CD4-positive, alpha-beta T cell treated with Interleukin-4 for 1 hour (primary cell): ENCODE measurements at regions not wholly inside any gene's neighbourhood (a gene's known extent, or its start where the extent isn't known, plus 50 kb on each side); places are given as distances from the start of the nearest gene placed in this dataset.
A peak's percentile ranks its signal among the peaks of the same experiment; 100 is the strongest.

Source experiments
- DNase-seq, 2 donors: peaks; one replicate each; pipeline ENCODE4 v3.0.0-alpha.2; 2020 to 2022

DNA sequence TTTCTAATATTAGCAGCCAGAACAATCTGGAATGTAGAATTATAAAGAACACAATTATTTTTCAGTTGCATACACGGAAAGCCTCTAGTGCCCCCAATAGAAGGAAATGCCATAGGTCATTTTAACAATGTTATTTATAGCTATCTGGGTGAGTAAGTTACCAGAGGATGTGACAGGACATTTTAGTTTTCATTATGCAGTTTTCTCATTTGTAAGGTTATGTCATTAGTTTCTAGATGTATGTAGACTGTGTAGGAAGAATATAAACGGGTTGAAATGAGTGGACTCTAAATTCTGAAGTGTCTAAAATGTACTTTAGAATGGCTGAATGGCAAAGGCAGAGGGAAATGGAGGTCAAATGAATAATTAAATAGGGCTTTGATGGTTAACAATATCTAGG is 213.3 kb downstream of the DTHD1 start:
- DNase-seq, result no peak

DNA sequence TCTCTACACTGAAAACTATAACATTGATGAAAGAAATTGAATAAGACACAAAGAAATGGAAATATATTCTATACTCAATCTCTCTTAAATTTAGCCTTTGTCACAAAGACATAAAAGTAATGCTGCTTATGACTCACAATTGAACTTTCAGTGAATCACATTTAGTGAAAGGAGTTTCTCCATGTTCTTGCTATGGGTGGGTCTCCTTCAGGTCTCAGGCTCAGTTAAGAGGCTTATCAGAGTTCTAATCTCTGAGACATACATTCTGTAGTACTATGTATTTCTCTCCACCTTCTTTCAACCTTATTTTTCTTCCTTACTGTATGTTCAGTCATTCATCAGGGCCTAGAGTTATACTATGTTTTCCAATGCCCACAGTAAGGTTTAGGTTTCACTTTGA is 220.9 kb downstream of the DTHD1 start:
- no peak for DNase-seq

DNA sequence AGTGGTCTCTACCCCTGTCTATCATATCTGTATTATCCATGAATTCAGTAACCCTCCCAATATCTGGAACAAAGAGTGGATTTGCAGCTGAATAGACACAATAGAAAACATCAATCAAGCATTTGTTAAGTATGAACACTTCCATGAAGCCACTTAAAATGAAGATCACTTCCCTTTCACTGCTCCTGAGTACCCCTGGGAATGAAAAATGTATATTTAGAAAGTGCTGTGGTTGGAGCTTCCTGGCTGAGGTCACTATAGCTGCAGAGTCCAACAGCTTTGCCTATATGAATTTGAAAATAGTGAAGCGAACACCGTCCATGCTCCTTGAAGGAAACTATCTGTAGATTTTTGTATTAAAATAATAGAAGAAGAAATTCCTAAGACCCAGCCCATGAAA is 227.0 kb downstream of the DTHD1 start:
- no peak for DNase-seq

DNA sequence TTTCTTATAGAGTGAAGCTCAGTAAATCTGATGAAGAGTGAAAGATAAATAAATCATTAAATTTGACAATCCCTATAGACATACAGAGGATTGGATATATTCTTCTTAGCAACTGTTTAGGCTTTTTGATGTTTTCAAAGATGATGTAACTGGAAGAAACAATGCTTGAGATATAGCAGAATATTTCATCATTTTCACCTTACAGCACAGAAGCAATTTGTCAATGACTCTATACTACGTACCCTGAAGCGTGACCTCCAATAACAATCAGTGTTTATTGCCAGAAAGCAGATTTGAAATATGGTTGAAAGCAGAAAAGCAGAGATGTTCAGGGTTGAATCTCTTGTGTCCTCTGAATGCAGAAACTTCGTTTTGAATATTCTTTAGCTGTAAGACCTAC is 228.4 kb downstream of the DTHD1 start:
- no peak for DNase-seq

DNA sequence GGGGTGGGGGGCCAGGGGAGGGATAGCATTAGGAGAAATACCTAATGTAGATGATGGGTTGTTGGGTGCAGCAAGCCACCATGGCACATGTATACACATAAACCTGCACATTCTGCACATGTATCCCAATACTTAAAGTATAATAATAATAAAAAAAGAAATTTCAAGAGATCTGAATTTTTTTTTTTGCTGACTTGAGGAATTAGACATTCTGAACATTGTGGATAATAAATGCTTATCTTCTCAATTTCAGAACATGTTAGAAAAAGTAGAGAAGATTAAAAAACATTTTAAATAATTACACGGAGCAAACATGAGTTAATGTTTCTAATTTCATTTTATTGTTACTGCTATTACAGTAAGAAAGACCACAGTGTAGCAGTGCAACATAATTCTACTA is 230.4 kb downstream of the DTHD1 start:
- no peak for DNase-seq

DNA sequence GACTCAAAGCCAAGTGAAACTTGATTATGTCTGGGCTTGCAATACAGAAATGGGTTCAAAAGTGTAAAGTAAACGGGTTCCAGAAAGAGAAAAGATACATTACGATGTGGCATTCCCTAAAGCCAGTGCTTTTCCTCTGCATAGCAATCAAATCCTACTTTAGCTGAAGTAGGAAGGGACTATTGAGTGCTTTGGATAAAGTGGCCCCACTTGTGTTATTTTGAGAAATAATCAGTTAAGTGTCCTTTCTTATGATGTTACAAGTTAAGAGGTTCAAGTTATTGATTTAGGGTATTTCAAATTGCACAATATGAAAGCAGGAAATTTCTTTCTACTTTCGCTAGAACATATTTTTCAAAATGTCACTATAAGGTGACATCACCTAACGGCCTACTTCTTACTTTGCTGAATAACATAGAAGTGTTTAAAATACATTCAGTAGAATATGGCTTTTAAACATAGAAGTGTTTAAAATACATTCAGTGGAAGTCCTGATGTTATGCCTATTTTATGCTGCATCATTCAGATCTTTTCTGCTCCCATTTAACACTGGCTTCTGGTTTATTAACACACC is 235.2 kb downstream of the DTHD1 start:
- no peak for DNase-seq

DNA sequence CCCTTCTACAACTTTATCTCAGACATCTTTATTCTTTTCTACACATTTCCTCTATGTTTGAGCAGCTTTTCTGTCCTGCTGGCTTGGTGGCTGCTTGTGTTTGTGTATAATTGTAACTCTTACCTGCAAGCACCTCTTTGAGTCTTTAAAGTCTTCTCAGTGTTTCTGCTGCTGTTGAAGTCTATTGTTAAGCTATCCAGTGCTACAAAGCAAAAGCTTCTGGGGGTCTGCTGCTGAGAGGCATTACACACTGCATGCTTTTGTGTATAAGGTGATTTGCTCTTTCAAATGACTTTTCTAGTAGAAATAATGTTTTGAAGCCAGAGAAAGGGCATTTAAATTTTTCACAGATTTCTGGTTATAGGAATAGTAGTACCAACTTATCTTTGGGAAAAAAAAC is 241.8 kb downstream of the DTHD1 start:
- no peak for DNase-seq

DNA sequence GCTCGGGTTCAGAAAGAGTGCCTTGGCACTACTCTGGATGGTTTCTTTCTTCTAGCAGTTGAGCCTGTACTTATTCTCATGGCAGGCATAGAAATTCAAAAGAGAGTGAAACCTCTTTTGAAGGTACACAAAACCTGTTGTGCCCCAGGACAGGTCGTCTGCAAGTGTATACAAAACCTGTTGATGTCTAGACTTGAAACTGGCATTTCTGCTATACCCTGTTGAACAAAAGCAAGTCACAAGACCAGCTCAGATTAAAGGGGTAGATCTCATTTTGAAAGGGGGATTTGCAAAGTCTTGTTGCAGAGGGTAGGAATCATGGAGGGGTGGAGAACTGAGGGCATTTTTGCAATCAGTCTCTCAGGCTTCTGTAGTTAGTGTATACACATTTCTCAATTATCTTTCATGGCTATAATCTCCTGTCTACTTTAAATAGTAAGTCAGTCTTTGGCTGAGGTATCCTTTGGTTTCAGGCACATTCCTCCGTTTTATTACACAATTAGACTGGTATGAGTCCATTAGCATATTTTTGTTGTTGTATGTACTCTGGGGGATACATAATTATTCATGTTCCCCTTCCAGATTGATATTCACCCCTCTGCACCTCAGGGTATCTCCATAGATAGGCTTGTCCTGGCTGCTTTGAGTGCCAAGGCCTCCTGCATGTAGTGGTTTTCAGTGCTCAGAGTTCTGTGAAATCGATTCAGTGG is 251.4 kb downstream of the DTHD1 start:
- no peak for DNase-seq

DNA sequence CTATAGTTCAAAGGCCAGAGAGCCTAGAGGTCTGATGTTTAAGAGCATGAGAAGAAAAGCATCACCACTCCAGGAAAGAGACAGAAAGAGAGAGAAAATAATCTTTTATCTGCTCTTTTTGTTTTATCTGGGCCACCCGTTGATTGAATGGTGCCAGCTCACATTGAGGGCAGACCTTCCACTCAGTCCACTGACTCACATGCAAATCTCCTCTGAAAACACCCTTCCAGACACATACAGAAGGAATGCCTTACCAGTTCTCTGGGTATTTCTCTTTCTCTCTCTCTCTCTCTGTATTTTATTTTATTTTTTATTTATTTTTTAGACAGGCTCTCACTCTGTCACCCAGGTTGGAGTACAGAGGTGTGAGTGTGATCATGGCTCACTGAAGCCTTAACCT is 252.5 kb downstream of the DTHD1 start:
- DNase-seq, result no peak

DNA sequence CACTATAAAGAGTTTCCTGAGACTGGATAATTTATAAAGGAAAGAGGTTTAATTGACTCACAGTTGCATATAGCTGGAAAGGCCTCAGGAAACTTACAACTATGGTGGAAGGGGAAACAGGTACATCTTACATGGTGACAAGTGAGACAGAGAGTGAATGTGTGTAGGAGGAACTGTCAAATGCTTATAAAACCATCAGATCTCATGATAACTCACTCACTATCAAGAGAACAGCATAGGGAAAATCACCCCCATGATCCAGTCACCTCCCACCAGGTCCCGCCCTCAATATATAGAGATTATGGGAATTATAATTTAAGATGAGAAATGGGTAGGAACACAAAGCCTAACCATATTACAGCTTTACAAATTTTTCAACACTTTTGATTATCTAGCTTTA is 266.0 kb downstream of the DTHD1 start:
- no peak for DNase-seq

DNA sequence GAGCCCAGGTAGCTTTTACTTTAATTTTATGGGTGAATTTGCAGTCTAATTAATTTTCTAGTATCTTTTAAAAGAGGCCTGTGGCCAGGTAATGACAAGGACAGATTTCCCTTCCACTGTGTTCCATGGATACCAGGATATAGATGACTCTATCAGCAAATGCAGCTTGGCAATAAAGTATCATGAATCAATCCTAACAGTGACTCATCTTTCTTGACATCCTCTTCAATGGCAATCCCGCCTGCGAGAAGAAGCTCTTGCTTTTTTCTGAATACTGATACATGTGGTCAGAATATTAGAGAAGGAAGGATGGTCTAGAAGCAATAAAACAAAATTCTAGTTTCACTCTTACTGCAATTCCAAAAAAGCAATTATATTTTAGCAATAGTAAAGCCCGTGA is 267.8 kb downstream of the DTHD1 start:
- DNase-seq, result no peak

DNA sequence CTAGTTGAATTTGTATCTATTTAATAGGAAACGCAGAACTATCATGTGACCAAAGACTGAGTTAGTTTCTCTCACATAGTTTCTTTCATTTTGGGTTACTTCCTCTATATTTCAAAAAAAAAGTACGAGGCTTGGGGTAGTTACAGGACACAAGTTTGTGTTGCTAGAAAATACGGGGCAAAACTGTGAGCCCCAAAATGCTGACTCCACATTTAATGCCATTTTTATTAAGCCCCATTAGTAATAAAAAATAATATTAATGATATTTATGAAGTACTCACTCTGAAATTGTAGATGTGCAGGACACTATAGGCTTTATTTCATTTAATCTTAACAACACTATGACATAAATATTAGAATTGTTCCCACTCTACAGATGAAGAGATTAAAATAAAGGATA is 268.6 kb downstream of the DTHD1 start:
- no peak for DNase-seq

DNA sequence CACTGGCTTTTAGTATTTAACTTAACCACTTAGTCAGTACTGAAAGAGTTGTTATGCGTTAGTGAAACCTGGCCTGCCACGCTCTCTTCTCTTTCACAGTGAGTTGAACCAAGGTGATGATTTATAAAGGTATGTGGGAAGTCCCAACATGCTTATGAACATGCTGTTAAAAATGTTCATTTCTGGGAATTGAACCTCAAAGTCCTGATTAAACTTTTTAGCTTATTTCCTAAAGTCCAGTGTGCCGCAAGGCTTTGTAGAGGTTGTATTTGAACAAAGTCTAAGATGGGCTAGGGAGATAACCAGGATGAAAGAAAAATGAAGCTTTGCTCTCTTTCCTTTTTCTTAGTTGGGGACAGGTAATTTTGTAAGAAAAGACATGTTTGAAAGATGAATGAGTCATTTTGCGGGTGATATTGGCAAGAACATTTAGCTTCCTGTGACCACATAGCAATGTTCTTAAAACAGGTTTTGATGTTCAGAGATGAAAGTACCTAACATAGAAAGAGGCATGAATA is 270.3 kb downstream of the DTHD1 start:
- DNase-seq, result peak in 1 of 2 donors; percentile 2

DNA sequence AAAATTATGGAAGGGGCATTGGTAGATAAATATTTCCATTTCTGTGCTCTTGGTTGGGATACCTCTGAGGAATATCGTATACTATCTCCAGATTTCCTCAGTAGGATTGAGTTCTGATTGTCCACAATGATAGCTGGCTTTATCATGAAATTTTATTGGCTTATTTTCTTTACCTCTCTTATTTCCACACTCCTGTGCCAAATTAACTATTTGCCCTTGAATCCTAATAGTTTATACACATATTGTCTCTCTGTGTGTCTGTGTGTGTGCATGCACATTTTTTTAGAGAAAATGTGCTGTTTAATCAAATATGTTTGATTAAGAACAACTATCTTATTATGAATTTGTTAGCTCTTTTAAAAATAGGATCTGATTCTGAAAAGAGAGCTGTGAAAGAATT is 271.6 kb downstream of the DTHD1 start:
- DNase-seq, result no peak

DNA sequence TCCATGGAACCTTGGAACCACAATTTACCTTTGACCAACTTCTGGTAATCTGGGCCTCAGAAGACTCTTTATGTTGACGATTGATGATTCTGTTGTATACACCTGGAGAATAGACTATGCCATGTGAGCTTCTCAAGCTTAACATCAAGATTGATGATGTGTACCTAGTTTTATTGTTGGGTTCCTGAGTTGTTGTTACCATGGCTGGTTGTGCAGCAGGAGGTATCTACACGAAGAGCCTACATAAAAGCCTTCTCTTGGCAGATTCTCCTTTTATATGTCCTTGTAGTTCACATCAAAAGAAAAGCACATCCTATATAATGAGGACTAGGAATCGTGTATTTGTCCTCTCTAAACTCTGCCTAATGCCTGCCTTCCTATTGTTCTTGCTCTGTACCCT is 272.0 kb downstream of the DTHD1 start:
- no peak for DNase-seq

DNA sequence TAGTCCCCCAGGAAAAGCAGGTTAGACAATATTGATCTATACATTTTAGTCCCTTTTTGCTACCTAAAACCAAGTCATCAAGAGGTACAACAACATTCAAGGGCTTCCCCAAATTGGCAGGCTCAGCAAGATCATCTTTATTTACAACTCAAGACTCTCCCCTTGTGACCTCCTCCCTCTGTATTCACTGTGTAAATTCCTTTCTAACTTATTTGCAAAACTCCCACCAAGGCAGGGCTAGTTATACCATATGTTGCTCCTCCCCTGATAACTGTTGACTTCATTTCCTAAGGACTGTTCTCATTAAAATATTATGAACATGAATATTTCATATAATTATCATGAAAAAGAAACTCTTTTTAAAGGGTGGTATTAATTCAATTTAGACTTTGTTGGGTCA is 275.6 kb downstream of the DTHD1 start:
- DNase-seq, result no peak

DNA sequence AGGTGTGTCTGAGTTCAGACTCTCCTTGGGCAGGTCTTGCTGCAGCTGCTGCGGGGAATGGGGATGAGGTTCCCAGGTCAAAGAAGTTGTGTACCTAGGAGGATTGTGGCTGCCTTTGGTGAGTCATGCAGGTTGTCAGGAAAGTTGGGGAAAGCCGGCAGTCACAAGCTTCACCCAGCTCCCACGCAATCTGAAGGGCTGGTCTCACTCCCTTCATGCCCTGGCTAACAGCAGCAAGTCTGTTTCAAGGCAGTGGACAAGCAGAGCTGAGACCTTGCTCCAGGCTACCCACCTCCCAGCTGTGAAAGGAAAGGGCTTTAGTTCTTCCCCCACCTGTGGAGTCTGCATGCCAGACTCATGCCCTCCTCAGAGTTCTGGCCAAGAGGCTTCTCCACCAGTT is 287.2 kb downstream of the DTHD1 start:
- no peak for DNase-seq

DNA sequence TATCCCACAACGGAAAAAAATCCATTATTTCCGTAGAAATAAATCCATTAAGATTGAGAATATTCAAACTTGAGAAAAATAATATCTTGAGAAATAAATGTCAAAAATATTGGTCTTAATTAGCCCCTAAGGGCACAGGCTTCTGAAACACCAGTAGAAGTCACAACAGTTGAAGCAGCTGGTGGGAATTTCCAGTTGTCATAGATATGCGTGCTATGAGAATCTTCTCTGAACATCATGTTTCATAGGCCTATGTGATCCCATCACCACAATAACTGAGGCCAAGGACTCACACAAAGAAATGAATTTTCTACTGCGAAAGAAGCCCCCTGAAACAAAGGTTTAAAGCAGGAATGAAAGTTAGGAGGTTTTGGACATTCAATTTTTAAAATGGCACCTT is 292.0 kb downstream of the DTHD1 start:
- no peak for DNase-seq

DNA sequence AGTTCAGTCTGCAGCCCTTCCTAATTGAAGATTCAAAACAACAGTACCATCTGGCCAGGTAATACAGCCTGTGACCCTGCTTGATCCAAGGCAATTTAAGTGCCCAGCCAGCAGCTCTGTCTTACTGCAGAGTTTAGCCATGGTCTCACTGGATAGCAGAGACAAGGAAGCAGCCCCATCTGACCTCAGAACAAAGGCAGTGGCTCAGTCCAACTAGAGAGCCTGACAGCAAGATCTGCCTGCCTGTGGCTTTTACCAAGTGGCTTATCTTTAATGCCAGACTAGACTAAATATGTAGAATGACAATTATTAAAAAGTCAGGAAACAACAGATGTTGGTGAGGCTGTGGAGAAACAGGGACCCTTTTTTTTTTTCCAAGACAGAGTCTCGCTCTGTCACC is 293.4 kb downstream of the DTHD1 start:
- DNase-seq, result no peak

DNA sequence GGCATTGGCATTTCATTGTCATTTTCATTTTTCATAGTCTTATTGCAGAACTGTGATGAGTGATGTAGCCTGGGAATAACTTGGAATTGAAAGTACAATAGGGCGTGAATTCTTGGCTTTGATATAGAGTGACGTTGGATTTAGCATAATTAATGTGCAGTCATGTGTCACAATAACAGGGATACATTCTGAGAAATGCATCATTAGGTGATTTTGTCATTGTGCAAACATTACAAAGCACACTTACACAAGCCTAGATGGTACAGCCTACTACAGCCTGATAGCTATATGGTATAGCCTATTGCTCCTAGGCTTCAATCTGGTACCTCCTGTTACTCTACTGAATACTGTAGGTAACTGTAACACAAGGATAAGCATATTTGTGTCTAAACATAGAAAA is 300.8 kb downstream of the DTHD1 start:
- no peak for DNase-seq

DNA sequence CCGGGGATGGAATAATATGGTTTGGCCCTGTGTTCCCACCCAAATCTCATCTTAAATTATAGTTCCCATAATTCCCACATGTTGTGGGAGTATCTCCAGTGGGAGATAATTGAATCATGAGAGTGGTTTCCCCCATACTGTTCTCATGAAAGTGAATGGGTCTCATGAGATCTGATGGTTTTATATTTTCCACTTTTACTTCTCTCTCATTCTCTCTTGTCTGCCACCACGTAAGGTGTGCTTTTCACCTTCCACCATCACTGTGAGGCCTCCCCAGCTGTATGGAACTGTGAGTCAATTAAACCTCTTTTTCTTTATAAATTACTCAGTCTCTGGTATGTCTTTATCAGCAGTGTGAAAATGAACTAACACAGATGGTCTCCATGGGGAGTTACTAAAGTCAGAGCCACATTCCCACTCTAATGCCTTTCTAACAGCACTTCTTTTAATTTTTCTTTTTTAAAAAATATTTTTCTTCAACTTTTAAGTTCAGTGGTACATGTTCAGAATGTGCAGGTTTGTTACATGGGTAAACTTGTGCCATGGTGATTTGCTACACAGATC is 306.6 kb downstream of the DTHD1 start:
- no peak for DNase-seq

DNA sequence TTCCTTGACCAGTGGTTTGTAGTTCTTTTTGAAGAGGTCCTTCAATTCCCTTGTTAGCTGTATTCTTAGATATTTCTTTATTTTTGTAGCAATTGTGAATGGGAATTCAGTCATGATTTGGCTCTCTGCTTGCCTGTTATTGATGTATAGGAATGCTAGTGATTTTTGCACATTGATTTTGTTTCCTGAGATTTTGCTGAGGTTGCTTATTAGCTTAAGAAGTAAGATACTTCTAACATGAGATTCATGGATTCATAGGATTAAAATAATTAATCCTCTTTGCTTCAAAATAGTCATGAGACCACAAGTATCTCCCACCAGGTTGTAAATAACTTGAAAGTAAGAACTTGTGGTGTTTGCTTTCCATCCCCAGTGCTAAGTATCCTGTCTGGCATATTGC is 308.9 kb downstream of the DTHD1 start:
- DNase-seq, result no peak

DNA sequence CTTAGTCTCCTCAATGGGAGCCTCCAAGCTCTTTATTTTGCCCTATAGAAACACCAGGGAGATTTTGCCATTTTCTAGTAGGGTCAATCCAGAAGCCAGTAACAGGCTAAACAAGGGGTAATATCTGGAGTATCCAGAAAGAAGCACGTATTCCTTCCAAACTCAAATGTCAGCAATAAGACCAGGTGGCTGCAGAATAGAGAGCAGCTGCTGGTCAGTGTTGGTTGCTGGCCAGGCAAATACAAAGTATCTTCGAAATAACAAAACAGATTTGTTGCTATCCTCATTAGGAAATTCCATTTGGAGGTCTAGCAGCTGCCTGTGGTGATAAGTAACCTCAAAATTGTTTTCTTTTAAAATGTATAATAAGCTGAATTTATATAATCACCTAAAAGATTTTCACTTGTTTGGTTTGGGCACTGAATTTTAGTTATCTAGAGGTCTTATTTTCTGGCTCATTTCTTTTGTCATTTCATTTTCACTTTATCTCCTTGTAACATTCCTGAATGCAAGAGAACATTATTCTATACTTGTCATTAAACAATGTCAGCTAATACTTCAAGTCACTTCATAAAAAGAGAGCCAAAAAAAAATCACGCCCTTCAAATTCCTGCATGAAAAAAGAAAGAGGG is 320.6 kb downstream of the DTHD1 start:
- no peak for DNase-seq

DNA sequence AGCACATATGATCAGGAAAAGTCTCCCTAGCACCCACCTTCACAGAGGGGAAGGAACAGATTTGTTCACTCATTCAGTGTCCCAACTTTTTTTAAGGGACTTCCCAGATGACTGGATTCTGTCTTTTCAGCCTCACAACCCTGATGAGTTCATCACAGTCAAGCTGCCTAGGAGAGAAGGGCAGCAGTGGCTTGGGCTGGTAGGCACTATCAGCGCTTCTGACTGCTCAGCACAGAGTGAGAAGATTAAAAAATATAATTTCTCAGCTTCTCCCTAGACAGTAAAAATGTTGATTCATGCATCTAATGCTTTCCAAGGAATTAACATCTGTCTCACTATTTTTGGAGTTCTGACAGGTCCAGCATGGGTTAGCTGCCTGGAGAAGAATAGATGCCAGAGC is 328.2 kb downstream of the DTHD1 start:
- DNase-seq, result no peak
